ENCODE measurements at regions not wholly inside any gene's neighbourhood (a gene's known extent, or its start where the extent isn't known, plus 50 kb on each side); places are given as distances from the start of the nearest gene placed in this dataset.

DNA sequence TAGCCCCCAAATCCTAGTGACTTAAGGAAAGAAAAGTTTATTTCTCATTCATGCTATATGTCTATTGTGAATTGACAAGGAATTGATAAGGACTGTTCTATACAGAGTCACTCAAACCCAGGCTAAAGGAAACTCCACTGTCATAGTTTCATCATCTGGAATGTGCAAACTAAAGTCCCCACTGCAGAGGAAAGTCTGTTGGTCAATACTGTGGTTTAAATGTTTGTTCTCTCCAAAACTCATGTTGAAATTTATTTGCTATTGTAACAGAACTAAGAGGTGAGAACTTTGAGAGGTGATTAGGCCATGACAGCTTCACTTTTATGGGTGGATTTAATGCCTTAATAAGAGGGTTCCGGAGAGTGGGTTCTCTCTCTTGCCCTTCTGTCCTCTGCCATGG is 149.6 kb downstream of the COX18 start:
- no peak for TF ChIP-seq POLR2AphosphoS5 (IDR thresholded peaks at IDR 0.05; ENCODE audit: control insufficient read depth, insufficient read depth, low read depth, low read length)
- TF ChIP-seq, protein P1, sequence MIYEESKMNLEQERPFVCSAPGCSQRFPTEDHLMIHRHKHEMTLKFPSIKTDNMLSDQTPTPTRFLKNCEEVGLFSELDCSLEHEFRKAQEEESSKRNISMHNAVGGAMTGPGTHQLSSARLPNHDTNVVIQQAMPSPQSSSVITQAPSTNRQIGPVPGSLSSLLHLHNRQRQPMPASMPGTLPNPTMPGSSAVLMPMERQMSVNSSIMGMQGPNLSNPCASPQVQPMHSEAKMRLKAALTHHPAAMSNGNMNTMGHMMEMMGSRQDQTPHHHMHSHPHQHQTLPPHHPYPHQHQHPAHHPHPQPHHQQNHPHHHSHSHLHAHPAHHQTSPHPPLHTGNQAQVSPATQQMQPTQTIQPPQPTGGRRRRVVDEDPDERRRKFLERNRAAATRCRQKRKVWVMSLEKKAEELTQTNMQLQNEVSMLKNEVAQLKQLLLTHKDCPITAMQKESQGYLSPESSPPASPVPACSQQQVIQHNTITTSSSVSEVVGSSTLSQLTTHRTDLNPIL (CRISPR knock-in tag; IDR thresholded peaks at IDR 0.05), result no peak
- no peak for TF ChIP-seq JUN (IDR thresholded peaks at IDR 0.05; ENCODE audit: borderline replicate concordance, low read depth, low read length)
- TF ChIP-seq JUN (CRISPR knock-in tag; IDR thresholded peaks at IDR 0.05; ENCODE audit: borderline replicate concordance), result no peak
- no peak for TF ChIP-seq PTTG1 (tag; IDR thresholded peaks at IDR 0.05; ENCODE audit: low read depth)
- no peak for TF ChIP-seq SRSF9 (IDR thresholded peaks at IDR 0.05; ENCODE audit: borderline replicate concordance, low read depth, low read length)
- TF ChIP-seq POU5F1 (IDR thresholded peaks at IDR 0.05; ENCODE audit: borderline replicate concordance, low read depth, low read length, partially characterized antibody), result no peak
- TF ChIP-seq YY1 (IDR thresholded peaks at IDR 0.05; ENCODE audit: borderline replicate concordance in 1 of 3, control insufficient read depth in 1 of 3, extremely low read depth in 1 of 3, insufficient read depth in 3 of 3, insufficient read length in 1 of 3, insufficient replicate concordance in 2 of 3, low read depth in 1 of 3, low read length in 2 of 3), result no peak
- TF ChIP-seq, protein P2, sequence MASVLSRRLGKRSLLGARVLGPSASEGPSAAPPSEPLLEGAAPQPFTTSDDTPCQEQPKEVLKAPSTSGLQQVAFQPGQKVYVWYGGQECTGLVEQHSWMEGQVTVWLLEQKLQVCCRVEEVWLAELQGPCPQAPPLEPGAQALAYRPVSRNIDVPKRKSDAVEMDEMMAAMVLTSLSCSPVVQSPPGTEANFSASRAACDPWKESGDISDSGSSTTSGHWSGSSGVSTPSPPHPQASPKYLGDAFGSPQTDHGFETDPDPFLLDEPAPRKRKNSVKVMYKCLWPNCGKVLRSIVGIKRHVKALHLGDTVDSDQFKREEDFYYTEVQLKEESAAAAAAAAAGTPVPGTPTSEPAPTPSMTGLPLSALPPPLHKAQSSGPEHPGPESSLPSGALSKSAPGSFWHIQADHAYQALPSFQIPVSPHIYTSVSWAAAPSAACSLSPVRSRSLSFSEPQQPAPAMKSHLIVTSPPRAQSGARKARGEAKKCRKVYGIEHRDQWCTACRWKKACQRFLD (CRISPR knock-in tag; IDR thresholded peaks at IDR 0.05), result no peak
- no peak for TF ChIP-seq ZKSCAN8 (CRISPR knock-in tag; IDR thresholded peaks at IDR 0.05)
